ENCODE measurements at regions not wholly inside any gene's neighbourhood (a gene's known extent, or its start where the extent isn't known, plus 50 kb on each side); places are given as distances from the start of the nearest gene placed in this dataset.

DNA sequence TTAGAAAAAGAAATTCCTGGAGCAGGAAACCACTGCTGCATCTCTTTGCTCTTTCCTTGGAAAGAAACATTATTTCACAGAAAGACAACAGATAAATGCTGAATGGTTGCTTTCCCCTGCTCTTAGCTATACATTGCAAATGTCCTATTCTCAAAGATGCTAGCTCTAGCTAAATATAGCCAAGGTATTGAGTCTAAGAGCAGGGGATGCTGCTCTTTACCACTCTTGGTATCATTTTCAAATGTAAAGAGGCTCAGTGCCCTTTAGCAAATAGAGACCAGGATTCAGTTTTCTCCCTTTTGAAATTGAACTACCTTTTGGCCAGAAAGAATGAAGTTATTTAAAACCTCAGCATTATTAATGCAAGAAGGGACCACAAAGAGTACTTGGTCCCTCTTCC, 104.0 kb upstream of the FUT8 start:
- Histone ChIP-seq H3K27me3 (ENCODE audit: insufficient read depth, low read length) (no peaks in the 10 kb centered on the region), H3K9ac (ENCODE audit: low read depth, low read length) (no peak overlapping the region), H3K4me3 (ENCODE audit: low read length) (no peak overlapping the region), H3K4me1 (ENCODE audit: insufficient read depth, low read length) (peaks cover 9% of the 10 kb centered on the region; the same call in 1 of the 2 replicates), H3K36me3 (ENCODE audit: insufficient read depth, low read depth, low read length) (no peaks in the 10 kb centered on the region), H3K27ac (ENCODE audit: low read length) (no peak overlapping the region), H3K9me3 (ENCODE audit: insufficient read depth, low read depth, low read length) (no peaks in the 10 kb centered on the region)

- no peak overlapping the region for H3K9ac ChIP-seq (ENCODE audit: low read depth, low read length)
- H3K27me3 ChIP-seq (ENCODE audit: insufficient read depth, low read length): no peaks in the 10 kb centered on the region
- no peaks in the 10 kb centered on the region for H3K36me3 ChIP-seq (ENCODE audit: insufficient read depth, low read depth, low read length)
- H3K27ac ChIP-seq (ENCODE audit: low read length): no peak overlapping the region
- no peak overlapping the region for H3K4me3 ChIP-seq (ENCODE audit: low read length)
- H3K9me3 ChIP-seq (ENCODE audit: insufficient read depth, low read depth, low read length): no peaks in the 10 kb centered on the region
- no peaks in the 10 kb centered on the region for H3K4me1 ChIP-seq (ENCODE audit: insufficient read depth, low read length)
Measured at GRCh38 chr14:65310568-65310967, 102.0 kb upstream of the FUT8 start.

DNA sequence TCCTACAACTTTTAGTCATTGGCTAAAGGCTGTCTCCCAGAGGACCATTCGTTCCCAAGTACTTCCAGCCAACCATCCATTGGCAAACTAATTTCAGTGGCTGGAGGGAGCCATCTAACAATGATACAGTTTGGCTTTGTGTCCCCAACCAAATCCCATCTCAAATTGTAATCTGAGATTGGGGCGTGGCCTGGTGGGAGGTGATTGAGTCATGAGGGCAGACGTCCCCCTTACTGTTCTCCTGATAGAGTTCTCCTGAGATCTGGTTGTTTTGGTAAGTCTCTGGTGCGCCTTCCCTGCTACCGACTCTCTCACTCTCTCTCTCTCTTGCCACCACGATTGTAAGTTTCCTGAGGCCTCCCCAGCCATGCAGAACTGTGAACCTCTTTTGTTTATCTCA, 99.7 kb upstream of the FUT8 start:
- no peak overlapping the region for H3K9ac ChIP-seq (ENCODE audit: low read depth, low read length)
- H3K27ac ChIP-seq (ENCODE audit: low read length): no peak overlapping the region
- H3K4me1 ChIP-seq (ENCODE audit: insufficient read depth, low read length): no peaks in the 10 kb centered on the region
- no peaks in the 10 kb centered on the region for H3K36me3 ChIP-seq (ENCODE audit: insufficient read depth, low read depth, low read length)
- H3K9me3 ChIP-seq (ENCODE audit: insufficient read depth, low read depth, low read length): no peaks in the 10 kb centered on the region
- H3K27me3 ChIP-seq (ENCODE audit: insufficient read depth, low read length): no peaks in the 10 kb centered on the region
- H3K4me3 ChIP-seq (ENCODE audit: low read length): no peak overlapping the region

DNA sequence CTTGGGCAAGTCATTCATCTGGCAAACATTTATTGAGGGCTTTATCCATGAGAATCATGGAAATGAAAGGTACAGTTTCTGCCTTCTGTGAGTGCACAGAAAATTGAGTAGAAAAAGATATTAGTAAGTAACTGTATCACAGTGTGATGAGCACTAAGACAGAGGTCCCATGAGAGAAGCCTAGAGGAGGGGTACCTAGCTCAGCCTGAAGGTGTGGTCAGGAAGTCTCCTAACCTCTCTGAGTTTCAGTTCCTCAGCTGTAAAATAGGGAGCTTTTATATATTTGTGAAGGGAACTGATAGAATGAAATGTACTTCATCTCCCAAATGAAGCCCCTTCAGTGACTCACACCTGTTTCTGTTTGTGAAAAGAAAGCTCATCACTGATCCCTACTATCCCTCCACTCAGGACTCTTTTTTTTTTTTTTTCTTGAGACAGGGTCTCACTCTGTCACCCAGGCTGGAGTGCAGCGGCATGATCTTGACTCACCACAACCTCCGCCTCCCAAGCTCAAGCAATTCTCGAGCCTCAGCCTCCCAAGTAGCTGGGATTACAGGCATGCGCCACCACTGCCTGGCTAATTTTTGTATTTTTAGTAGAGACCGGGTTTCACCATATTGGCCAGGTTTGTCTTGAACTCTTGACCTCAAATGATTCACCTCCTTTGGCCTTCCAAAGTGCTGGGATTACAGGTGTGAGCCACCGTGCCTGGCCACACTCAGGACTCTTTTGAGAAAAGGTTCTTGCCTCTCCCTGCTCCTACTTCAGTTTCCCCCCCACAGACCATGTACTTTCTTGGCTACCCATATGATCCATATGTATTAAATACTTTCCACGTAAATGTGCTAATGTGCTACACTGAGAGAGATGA, 93.7 kb upstream of the FUT8 start:
- no peaks in the 10 kb centered on the region for H3K27me3 ChIP-seq (ENCODE audit: insufficient read depth, low read length)
- no peak overlapping the region for H3K9ac ChIP-seq (ENCODE audit: low read depth, low read length)
- H3K4me3 ChIP-seq (ENCODE audit: low read length): no peak overlapping the region
- no peaks in the 10 kb centered on the region for H3K36me3 ChIP-seq (ENCODE audit: insufficient read depth, low read depth, low read length)
- no peak overlapping the region for H3K27ac ChIP-seq (ENCODE audit: low read length)
- H3K9me3 ChIP-seq (ENCODE audit: insufficient read depth, low read depth, low read length): no peaks in the 10 kb centered on the region
- H3K4me1 ChIP-seq (ENCODE audit: insufficient read depth, low read length): no peaks in the 10 kb centered on the region

DNA sequence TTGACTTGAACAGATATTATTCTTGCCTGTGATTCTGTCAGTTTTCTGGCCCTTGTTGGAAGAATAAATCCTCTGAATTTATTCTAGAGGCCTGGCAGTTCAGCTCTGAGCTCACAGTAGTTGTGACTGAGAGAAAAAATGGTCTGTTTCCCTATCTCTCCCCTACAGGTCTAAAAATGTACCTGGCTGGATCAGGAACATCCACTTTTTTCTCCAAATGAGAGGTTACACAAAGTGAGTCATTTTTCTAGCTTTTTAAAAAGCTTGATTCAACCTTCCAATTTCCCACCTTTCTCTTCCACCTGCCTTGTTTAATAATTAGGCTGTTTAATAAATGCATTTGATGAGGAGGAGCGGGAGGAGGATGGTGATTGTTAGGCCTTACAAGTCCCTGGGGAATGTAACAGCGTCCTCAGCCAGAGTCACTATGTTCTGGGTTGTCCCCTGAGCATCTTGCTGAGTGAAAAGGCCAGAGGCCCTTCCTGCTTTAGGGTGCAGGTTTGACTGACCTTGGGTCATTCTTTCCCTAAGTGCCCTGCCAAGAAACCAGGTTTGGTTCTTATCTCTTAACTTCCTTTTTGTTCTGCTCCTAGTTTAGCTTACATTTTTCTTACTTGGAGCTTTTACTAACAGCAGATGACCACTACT, 91.7 kb upstream of the FUT8 start:
- no peaks in the 10 kb centered on the region for H3K4me1 ChIP-seq (ENCODE audit: insufficient read depth, low read length)
- no peaks in the 10 kb centered on the region for H3K36me3 ChIP-seq (ENCODE audit: insufficient read depth, low read depth, low read length)
- no peak overlapping the region for H3K4me3 ChIP-seq (ENCODE audit: low read length)
- no peak overlapping the region for H3K27ac ChIP-seq (ENCODE audit: low read length)
- H3K9me3 ChIP-seq (ENCODE audit: insufficient read depth, low read depth, low read length): no peaks in the 10 kb centered on the region
- no peaks in the 10 kb centered on the region for H3K27me3 ChIP-seq (ENCODE audit: insufficient read depth, low read length)
- H3K9ac ChIP-seq (ENCODE audit: low read depth, low read length): no peak overlapping the region

DNA sequence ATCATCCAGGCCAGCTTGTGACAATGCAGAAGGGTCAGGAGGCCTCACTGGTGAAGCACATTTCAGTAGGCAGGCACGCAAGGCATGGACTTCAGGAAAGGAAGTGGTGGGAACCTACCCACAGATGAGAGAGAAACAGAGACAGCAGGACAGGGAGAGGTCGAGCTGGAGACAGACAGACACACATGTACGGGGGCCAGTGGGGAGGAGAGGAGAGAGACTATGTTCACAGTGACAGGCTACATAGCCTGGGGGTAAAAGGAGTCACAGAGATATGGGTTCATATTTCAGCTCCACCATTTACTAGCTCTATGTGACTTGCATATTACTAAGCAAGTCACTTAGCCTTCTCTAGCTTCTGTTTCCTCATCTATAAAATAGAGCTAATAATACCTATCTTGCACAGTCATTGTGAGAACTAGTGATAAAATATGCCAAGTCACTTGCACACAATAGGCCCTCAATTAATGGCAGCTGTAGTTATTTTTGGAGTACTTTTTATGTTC, 91.1 kb upstream of the FUT8 start:
- Histone ChIP-seq H3K9ac (ENCODE audit: low read depth, low read length) (no peak overlapping the region), H3K9me3 (ENCODE audit: insufficient read depth, low read depth, low read length) (no peaks in the 10 kb centered on the region), H3K27me3 (ENCODE audit: insufficient read depth, low read length) (no peaks in the 10 kb centered on the region), H3K4me1 (ENCODE audit: insufficient read depth, low read length) (no peaks in the 10 kb centered on the region), H3K4me3 (ENCODE audit: low read length) (no peak overlapping the region), H3K36me3 (ENCODE audit: insufficient read depth, low read depth, low read length) (no peaks in the 10 kb centered on the region), H3K27ac (ENCODE audit: low read length) (no peak overlapping the region)

DNA sequence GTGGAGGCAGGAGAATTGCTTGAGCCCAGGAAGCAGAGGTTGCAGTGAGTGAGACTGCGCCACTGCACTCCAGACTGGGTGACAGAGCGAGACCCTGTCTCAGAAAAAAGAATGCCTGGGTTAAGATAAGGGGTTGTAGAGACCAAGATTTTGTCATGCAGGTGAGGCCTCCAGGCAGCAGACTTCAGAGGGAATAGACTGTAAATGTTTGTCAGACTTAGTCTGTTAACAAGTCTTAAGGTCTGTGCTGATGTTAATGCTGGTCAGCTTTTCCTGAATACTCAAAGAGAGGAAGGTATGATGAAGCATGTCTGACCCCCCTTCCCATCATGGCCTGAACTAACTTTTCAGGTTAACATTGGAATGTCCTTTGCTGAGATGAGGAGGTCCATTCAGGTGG, 83.0 kb upstream of the FUT8 start:
- H3K27me3 ChIP-seq (ENCODE audit: insufficient read depth, low read length): peaks cover 29% of the 10 kb centered on the region; the same call in 1 of the 2 replicates
- no peaks in the 10 kb centered on the region for H3K9me3 ChIP-seq (ENCODE audit: insufficient read depth, low read depth, low read length)
- H3K4me3 ChIP-seq (ENCODE audit: low read length): no peak overlapping the region
- no peak overlapping the region for H3K9ac ChIP-seq (ENCODE audit: low read depth, low read length)
- no peak overlapping the region for H3K27ac ChIP-seq (ENCODE audit: low read length)
- peaks cover 8% of the 10 kb centered on the region; the same call in 1 of the 2 replicates for H3K4me1 ChIP-seq (ENCODE audit: insufficient read depth, low read length)
- H3K36me3 ChIP-seq (ENCODE audit: insufficient read depth, low read depth, low read length): no peaks in the 10 kb centered on the region

DNA sequence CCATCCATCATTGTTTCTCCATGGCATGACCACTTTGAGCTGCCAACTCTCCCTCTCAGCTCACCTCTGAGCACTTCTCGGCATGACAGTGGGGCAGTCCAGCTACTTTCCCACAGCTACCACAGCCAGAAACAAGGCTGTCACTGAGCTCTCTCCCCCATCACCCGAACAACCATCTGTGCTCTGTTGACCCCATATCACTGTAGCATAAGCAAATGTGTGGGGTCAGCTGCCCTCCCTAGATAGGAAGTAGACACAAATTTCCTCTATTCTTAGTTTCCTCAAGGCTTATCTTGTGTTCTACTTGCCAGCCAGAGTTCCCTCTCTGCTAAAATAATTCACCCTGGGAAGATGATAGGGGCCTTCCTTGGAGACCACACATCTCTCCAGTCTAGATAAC, 82.6 kb upstream of the FUT8 start:
- Histone ChIP-seq H3K9me3 (ENCODE audit: insufficient read depth, low read depth, low read length) (no peaks in the 10 kb centered on the region), H3K36me3 (ENCODE audit: insufficient read depth, low read depth, low read length) (no peaks in the 10 kb centered on the region), H3K27me3 (ENCODE audit: insufficient read depth, low read length) (peaks cover 30% of the 10 kb centered on the region; the same call in 1 of the 2 replicates), H3K9ac (ENCODE audit: low read depth, low read length) (no peak overlapping the region), H3K4me3 (ENCODE audit: low read length) (no peak overlapping the region), H3K27ac (ENCODE audit: low read length) (no peak overlapping the region), H3K4me1 (ENCODE audit: insufficient read depth, low read length) (peaks cover 8% of the 10 kb centered on the region; the same call in 1 of the 2 replicates)

DNA sequence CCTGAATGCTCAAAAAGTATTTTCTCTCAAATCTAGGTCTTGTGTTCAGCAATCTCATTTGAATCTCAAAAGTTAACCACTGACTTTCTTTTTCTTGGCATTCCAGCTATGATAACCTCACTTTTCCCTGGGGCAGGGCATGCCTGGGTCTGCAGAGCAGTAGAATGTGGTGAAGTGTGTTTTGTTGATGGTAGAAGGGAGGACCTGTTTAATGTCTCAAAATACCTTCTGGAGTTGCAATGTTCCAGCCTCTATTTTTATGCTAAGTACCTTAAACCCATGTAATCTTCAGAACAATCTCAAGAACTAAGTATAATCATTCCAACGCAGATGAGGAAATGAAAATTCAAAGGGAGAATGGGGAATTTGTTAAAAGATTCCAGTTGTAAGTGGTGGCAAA, 82.1 kb upstream of the FUT8 start:
- no peaks in the 10 kb centered on the region for H3K9me3 ChIP-seq (ENCODE audit: insufficient read depth, low read depth, low read length)
- no peaks in the 10 kb centered on the region for H3K36me3 ChIP-seq (ENCODE audit: insufficient read depth, low read depth, low read length)
- H3K27ac ChIP-seq (ENCODE audit: low read length): no peak overlapping the region
- peaks cover 12% of the 10 kb centered on the region for H3K4me1 ChIP-seq (ENCODE audit: insufficient read depth, low read length)
- peaks cover 35% of the 10 kb centered on the region; the same call in 1 of the 2 replicates for H3K27me3 ChIP-seq (ENCODE audit: insufficient read depth, low read length)
- no peak overlapping the region for H3K4me3 ChIP-seq (ENCODE audit: low read length)
- no peak overlapping the region for H3K9ac ChIP-seq (ENCODE audit: low read depth, low read length)

- Histone ChIP-seq H3K9me3 (ENCODE audit: insufficient read depth, low read depth, low read length) (no peaks in the 10 kb centered on the region), H3K9ac (ENCODE audit: low read depth, low read length) (no peak overlapping the region), H3K27me3 (ENCODE audit: insufficient read depth, low read length) (peaks cover 47% of the 10 kb centered on the region), H3K4me1 (ENCODE audit: insufficient read depth, low read length) (peaks cover 22% of the 10 kb centered on the region), H3K4me3 (ENCODE audit: low read length) (no peak overlapping the region), H3K27ac (ENCODE audit: low read length) (no peak overlapping the region), H3K36me3 (ENCODE audit: insufficient read depth, low read depth, low read length) (no peaks in the 10 kb centered on the region)
Measured at GRCh38 chr14:65331652-65332051, 80.9 kb upstream of the FUT8 start.

DNA sequence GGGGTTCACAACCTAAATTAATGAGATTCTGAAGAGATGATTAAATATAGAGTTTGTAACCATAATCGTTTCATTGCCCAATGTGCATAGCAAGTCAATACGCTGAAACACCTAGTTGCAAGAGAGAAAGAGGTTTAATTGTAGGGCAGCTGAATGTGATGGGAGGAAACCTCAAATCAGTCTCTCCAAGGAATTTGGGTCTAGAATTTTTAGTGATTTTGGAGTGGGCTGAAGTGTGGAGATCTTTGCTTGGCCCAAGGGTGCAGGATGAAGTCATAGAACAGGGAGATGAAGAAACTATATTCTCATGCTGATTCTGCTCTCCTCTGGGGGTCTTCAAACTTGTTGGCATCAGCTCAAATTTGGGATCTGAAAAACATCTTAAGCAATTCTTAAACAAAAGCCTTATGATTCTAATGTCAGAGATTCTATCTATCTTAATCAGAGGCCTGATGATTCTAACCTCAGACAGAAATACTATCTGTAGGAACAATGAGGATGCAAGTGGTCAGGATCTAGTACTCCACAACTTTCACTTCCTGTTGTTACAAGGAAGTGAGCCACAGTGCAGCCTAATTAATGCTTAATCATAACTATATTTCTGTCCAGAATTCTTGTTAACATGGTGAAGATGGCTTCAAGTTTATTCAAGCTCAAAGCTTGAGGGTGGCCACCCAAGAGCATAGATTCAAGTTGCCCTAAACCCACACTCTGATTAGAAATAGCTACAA, 80.2 kb upstream of the FUT8 start:
- Histone ChIP-seq H3K36me3 (ENCODE audit: insufficient read depth, low read depth, low read length) (no peaks in the 10 kb centered on the region), H3K27me3 (ENCODE audit: insufficient read depth, low read length) (peaks cover 53% of the 10 kb centered on the region), H3K4me1 (ENCODE audit: insufficient read depth, low read length) (peaks cover 22% of the 10 kb centered on the region), H3K9me3 (ENCODE audit: insufficient read depth, low read depth, low read length) (no peaks in the 10 kb centered on the region), H3K27ac (ENCODE audit: low read length) (no peak overlapping the region), H3K9ac (ENCODE audit: low read depth, low read length) (no peak overlapping the region), H3K4me3 (ENCODE audit: low read length) (no peak overlapping the region)

Measured in iPS-20b (cell line).